ENCODE measurements at regions not wholly inside any gene's neighbourhood (a gene's known extent, or its start where the extent isn't known, plus 50 kb on each side); places are given as distances from the start of the nearest gene placed in this dataset.

DNA sequence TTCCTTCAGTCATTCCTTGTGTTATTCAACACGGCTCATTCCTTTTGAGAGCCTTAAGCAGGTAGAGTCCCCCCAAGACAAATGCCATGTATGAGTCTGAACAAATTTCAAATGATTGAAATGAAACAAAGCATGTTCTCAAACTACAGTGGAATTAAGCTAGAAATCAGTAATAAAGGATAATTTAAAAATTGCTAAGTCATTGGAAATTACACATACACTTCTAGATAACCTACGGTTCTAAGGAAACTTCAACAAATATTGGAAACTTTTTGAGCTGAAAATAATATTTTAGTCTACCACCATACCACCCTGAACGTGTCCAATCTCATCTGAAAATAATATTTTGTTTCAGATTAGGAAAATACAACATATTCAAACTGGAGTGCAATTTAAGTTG lies 71.8 kb upstream of the UGP2 start:
- TF ChIP-seq, protein P1, sequence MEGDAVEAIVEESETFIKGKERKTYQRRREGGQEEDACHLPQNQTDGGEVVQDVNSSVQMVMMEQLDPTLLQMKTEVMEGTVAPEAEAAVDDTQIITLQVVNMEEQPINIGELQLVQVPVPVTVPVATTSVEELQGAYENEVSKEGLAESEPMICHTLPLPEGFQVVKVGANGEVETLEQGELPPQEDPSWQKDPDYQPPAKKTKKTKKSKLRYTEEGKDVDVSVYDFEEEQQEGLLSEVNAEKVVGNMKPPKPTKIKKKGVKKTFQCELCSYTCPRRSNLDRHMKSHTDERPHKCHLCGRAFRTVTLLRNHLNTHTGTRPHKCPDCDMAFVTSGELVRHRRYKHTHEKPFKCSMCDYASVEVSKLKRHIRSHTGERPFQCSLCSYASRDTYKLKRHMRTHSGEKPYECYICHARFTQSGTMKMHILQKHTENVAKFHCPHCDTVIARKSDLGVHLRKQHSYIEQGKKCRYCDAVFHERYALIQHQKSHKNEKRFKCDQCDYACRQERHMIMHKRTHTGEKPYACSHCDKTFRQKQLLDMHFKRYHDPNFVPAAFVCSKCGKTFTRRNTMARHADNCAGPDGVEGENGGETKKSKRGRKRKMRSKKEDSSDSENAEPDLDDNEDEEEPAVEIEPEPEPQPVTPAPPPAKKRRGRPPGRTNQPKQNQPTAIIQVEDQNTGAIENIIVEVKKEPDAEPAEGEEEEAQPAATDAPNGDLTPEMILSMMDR (IDR thresholded peaks at IDR 0.05; ENCODE audit: low read length): no peak
- TF ChIP-seq EZH2 (optimal IDR thresholded peaks at IDR 0.05; ENCODE audit: low read depth, low read length): no peak
- no peak for TF ChIP-seq EZH2phosphoT487 (IDR thresholded peaks at IDR 0.05; ENCODE audit: low read length)
